HCT116 (cell line): ENCODE measurements at regions not wholly inside any gene's neighbourhood (a gene's known extent, or its start where the extent isn't known, plus 50 kb on each side); places are given as distances from the start of the nearest gene placed in this dataset.

Source experiments
- ATAC-seq: fragments of 200-7000 bp; cut with Tn5 transposase; 2 replicates; pipeline ENCODE4 v1.9.1; 2020; ENCODE audit warnings: mild to moderate bottlenecking, moderate library complexity
- BruUV-seq: library from RNA; stranded (reverse); fragments of 400-500 nt; replicated peaks from 2 replicates; lab custom pipeline; 2021; lab: Mats Ljungman, UMichigan
- CTCF ChIA-PET: fragments of 300-600 bp; sonication (Branson Sonifier 250); formaldehyde crosslinking; loops from one replicate; lab custom pipeline; 2021; ENCODE audit warnings: antibody characterized with exemption; lab: Charles Lee
- POLR2A ChIA-PET: fragments of 300-600, 350-600 bp; sonication (Branson Sonifier 250); formaldehyde crosslinking; loops from one replicate; lab custom pipeline; 2021; ENCODE audit warnings: antibody characterized with exemption; lab: Charles Lee
- RAD21 ChIA-PET, 2 experiments: fragments of 300-600 bp; sonication (Branson Sonifier 250); formaldehyde crosslinking; loops; one replicate each; lab custom pipeline; 2023; ENCODE audit warnings: low total read pairs in 2 of 2; ENCODE audit not compliant: uncharacterized antibody in 2 of 2, unreplicated experiment in 2 of 2, low non-redundant PET in 1 of 2; lab: Charles Lee
- DNase-seq: peaks from one replicate; pipeline ENCODE4 v3.0.0-alpha.2; 2010; ENCODE audit warnings: low read depth, low spot score
- H2AFZ ChIP-seq: fragments of 200-600 bp; shearing (Covaris generic), sonication (generic); 2 replicates; pipeline ENCODE4 v1.6.1; 2017; ENCODE audit warnings: low read depth, mixed run types, mixed read lengths, antibody characterized with exemption, low read length; ENCODE audit not compliant: poor library complexity, severe bottlenecking
- H3K27ac ChIP-seq: 2 replicates; pipeline ENCODE4 v1.5.1; 2012; ENCODE audit warnings: low read depth, low read length
- H3K27me3 ChIP-seq: fragments of 200-600 bp; sonication (generic); 2 replicates; pipeline ENCODE4 v1.6.1; 2016; ENCODE audit warnings: mixed run types, low read length, mixed read lengths; ENCODE audit not compliant: insufficient read depth
- H3K36me3 ChIP-seq, 2 experiments: fragments of 200-500 bp in 1 of 2; fragments of 200-600 bp in 1 of 2; sonication (Bioruptor generic) in 1 of 2; sonication (generic) in 1 of 2; 2 replicates each; pipeline versions ENCODE4 v1.5.1 to v1.6.1; 2014 to 2016; ENCODE audit warnings: low read length in 2 of 2, inconsistent platforms in 1 of 2, mixed read lengths in 1 of 2, mixed run types in 1 of 2; ENCODE audit not compliant: insufficient read depth in 2 of 2, control insufficient read depth in 1 of 2
- H3K4me1 ChIP-seq, 2 experiments: fragments of 200-600 bp in 1 of 2; sonication (generic) in 1 of 2; 2 replicates each; pipeline versions ENCODE4 v1.5.1 to v1.6.1; 2012 to 2017; ENCODE audit warnings: low read length in 2 of 2, inconsistent platforms in 1 of 2, mild to moderate bottlenecking in 1 of 2, mixed read lengths in 1 of 2, mixed run types in 1 of 2, moderate library complexity in 1 of 2; ENCODE audit not compliant: insufficient read depth in 2 of 2, control insufficient read depth in 1 of 2
- H3K4me2 ChIP-seq: fragments of 200-600 bp; sonication (generic); 2 replicates; pipeline ENCODE4 v1.6.1; 2017; ENCODE audit warnings: mixed run types, low read length, mixed read lengths
- H3K4me3 ChIP-seq, 2 experiments: fragments of 200-600 bp in 1 of 2; sonication (generic) in 1 of 2; replicated peaks in 1 of 2; 2 replicates each; pipeline ENCODE4 v1.5.1; 2011 to 2016; ENCODE audit warnings: low read length in 2 of 2, control low read depth in 1 of 2, low read depth in 1 of 2, mild to moderate bottlenecking in 1 of 2, mixed read lengths in 1 of 2, mixed run types in 1 of 2
- H3K79me2 ChIP-seq: fragments of 200-600 bp; sonication (generic); 2 replicates; pipeline ENCODE4 v1.6.1; 2017; ENCODE audit warnings: mild to moderate bottlenecking, mixed run types, low read length, moderate library complexity, mixed read lengths; ENCODE audit not compliant: insufficient read depth
- H3K9ac ChIP-seq: fragments of 200-600 bp; sonication (generic); 2 replicates; pipeline ENCODE4 v1.6.1; 2016; ENCODE audit warnings: low read length, mixed read lengths
- H3K9me2 ChIP-seq: fragments of 200-600 bp; sonication (generic), shearing (Covaris generic); 2 replicates; pipeline ENCODE4 v1.6.1; 2017; ENCODE audit warnings: mixed run types, mild to moderate bottlenecking, moderate library complexity; ENCODE audit not compliant: insufficient read depth
- H3K9me3 ChIP-seq, 2 experiments: fragments of 200-500 bp in 1 of 2; fragments of 200-600 bp in 1 of 2; sonication (Bioruptor generic) in 1 of 2; sonication (generic) in 1 of 2; 2 replicates each; pipeline ENCODE4 v1.6.1; 2014 to 2017; ENCODE audit warnings: low read length in 2 of 2, mixed read lengths in 2 of 2, inconsistent platforms in 1 of 2, low read depth in 1 of 2, mild to moderate bottlenecking in 1 of 2, mixed run types in 1 of 2, moderate library complexity in 1 of 2; ENCODE audit not compliant: control insufficient read depth in 1 of 2, insufficient read depth in 1 of 2
- H4K20me1 ChIP-seq: fragments of 200-600 bp; sonication (generic), shearing (Covaris generic); 2 replicates; pipeline ENCODE4 v1.6.1; 2017; ENCODE audit warnings: mixed run types, mild to moderate bottlenecking, moderate library complexity; ENCODE audit not compliant: insufficient read depth
- CBX3 ChIP-seq: IDR thresholded peaks from 2 replicates; pipeline ENCODE4 v1.6.1; 2012; ENCODE audit warnings: low read depth
- CTCF ChIP-seq, 3 experiments: fragments of 200-600 bp in 1 of 3; sonication (generic) in 1 of 3; IDR thresholded peaks in 2 of 3; conservative IDR thresholded peaks in 1 of 3; 2 replicates each; pipeline ENCODE4 v1.5.1; 2012 to 2017; ENCODE audit warnings: low read depth in 2 of 3, low read length in 2 of 3, antibody characterized with exemption in 1 of 3, borderline replicate concordance in 1 of 3, control low read depth in 1 of 3, mild to moderate bottlenecking in 1 of 3, mixed read lengths in 1 of 3, mixed run types in 1 of 3, moderate library complexity in 1 of 3; ENCODE audit not compliant: insufficient read depth in 1 of 3
- EGR1 ChIP-seq: IDR thresholded peaks from 2 replicates; pipeline ENCODE4 v1.6.1; 2012; ENCODE audit warnings: low read depth
- EZH2phosphoT487 ChIP-seq: fragments of 200-600 bp; IDR thresholded peaks from 2 replicates; pipeline ENCODE4 v1.6.1; 2018; ENCODE audit warnings: antibody characterized with exemption, borderline replicate concordance
- FOSL1 ChIP-seq: IDR thresholded peaks from 2 replicates; pipeline ENCODE4 v1.6.1; 2012; ENCODE audit warnings: low read depth
- JUND ChIP-seq: IDR thresholded peaks from 2 replicates; pipeline ENCODE4 v1.6.1; 2012
- POLR2A ChIP-seq: IDR thresholded peaks from 2 replicates; pipeline ENCODE4 v1.7.0; 2011; ENCODE audit warnings: borderline replicate concordance; ENCODE audit not compliant: insufficient read depth, insufficient read length; ENCODE audit errors: extremely low read depth
- POLR2AphosphoS5 ChIP-seq: IDR thresholded peaks from 2 replicates; pipeline ENCODE4 v1.6.1; 2011; ENCODE audit warnings: mild to moderate bottlenecking, low read depth, low read length, moderate library complexity
- RAD21 ChIP-seq: IDR thresholded peaks from 2 replicates; pipeline ENCODE4 v1.6.1; 2012; ENCODE audit warnings: low read depth, mild to moderate bottlenecking
- SIN3A ChIP-seq: IDR thresholded peaks from 2 replicates; pipeline ENCODE4 v1.6.1; 2012; ENCODE audit warnings: low read depth
- SP1 ChIP-seq: IDR thresholded peaks from 2 replicates; pipeline ENCODE4 v1.6.1; 2012; ENCODE audit warnings: low read depth
- SRF ChIP-seq: IDR thresholded peaks from 2 replicates; pipeline ENCODE4 v1.6.1; 2012; ENCODE audit warnings: low read depth
- ZFX ChIP-seq: fragments of 450-650 bp; IDR thresholded peaks from 2 replicates; pipeline ENCODE4 v1.6.1; 2017
- intact Hi-C: fragments of 100-400 bp; cut with micrococcal nuclease; formaldehyde crosslinking; loops from 2 replicates; pipeline ENCODE4 v1.10.0; 2022

- intact Hi-C loops, result no loop called here
- no peak for DNase-seq
- ChIA-PET CTCF (no interaction called here), RAD21 (no interaction called here), POLR2A (no interaction called here)
- no peaks in the 10 kb centered on the region for H3K4me1 ChIP-seq
- H3K4me3 ChIP-seq, result no peak overlapping the region
- H3K9me3 ChIP-seq, result no peaks in the 10 kb centered on the region
- H3K9ac ChIP-seq, result no peak overlapping the region
- no peaks in the 10 kb centered on the region for H3K27me3 ChIP-seq
- no peaks in the 10 kb centered on the region for H3K79me2 ChIP-seq
- no peak for ATAC-seq
- TF ChIP-seq SIN3A, result no peak
- no peak for TF ChIP-seq SRF
- no peak for TF ChIP-seq CTCF (IDR thresholded peaks at IDR 0.05 in 2 of 3, conservative IDR thresholded peaks at IDR 0.05 in 1 of 3; ENCODE audit: borderline replicate concordance in 1 of 3, insufficient read depth in 1 of 3, low read depth in 2 of 3, low read length in 2 of 3)
- H3K36me3 ChIP-seq, result no peaks in the 10 kb centered on the region
- no peak overlapping the region for H3K4me2 ChIP-seq
- H3K9me2 ChIP-seq, result no peaks in the 10 kb centered on the region
- no peak overlapping the region for H3K27ac ChIP-seq
- no TSS peak for BruUV-seq
- H2AFZ ChIP-seq, result no peak overlapping the region
- H4K20me1 ChIP-seq, result no peaks in the 10 kb centered on the region
These were observed 325.1 kb upstream of the IGFBP7 start for GRCh38 chr4:57435300-57435699.

DNA sequence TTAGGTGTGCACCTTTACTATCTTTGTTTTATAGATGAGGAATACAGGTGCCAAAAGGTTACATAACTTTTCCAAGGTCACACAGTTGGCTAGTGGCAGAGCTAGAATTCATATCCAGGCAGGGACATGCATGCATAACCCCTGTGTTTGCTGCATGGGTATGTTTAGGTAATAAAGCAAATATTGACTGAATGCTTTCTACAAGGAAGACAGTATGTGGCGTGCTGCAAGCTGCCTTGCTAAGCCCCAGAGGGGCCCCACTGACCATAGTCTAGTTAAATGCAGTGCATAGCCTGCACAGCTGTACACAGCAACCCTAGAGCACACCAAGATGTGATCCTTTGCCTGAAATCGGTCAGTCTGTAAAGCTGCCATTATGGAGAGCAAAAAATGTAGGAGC lies 320.5 kb upstream of the IGFBP7 start:
- POLR2A ChIA-PET, result no interaction called here
- intact Hi-C loops, result no loop called here
- H3K4me3 ChIP-seq, result no peak overlapping the region
- no peaks in the 10 kb centered on the region for H3K9me2 ChIP-seq
- H3K4me2 ChIP-seq, result no peak overlapping the region
- no TSS peak for BruUV-seq
- H3K4me1 ChIP-seq, result no peaks in the 10 kb centered on the region
- H3K79me2 ChIP-seq, result no peaks in the 10 kb centered on the region
- no peak overlapping the region for H3K9ac ChIP-seq
- no peak for DNase-seq
- H3K36me3 ChIP-seq, result no peaks in the 10 kb centered on the region
- no peak overlapping the region for H3K27ac ChIP-seq
- ATAC-seq, result no peak
- CTCF ChIA-PET, result no interaction called here
- H3K9me3 ChIP-seq, result no peaks in the 10 kb centered on the region
- H4K20me1 ChIP-seq, result no peaks in the 10 kb centered on the region
- H2AFZ ChIP-seq, result no peak overlapping the region
- TF ChIP-seq CBX3 (no peak), ZFX (no peak), SP1 (no peak), POLR2AphosphoS5 (no peak), POLR2A (no peak), SRF (no peak), CTCF (IDR thresholded peaks at IDR 0.05 in 2 of 3, conservative IDR thresholded peaks at IDR 0.05 in 1 of 3; ENCODE audit: borderline replicate concordance in 1 of 3, insufficient read depth in 1 of 3, low read depth in 2 of 3, low read length in 2 of 3) (no peak), RAD21 (no peak), EGR1 (no peak), FOSL1 (no peak), JUND (no peak), EZH2phosphoT487 (no peak)
- TF ChIP-seq, all 23 proteins: peak for 0
- RAD21 ChIA-PET, result no interaction called here
- H3K27me3 ChIP-seq, result no peaks in the 10 kb centered on the region
